GM12873 (cell line): ENCODE measurements at regions not wholly inside any gene's neighbourhood (a gene's known extent, or its start where the extent isn't known, plus 50 kb on each side); places are given as distances from the start of the nearest gene placed in this dataset.

Experiments used
- CTCF ChIP-seq: IDR thresholded peaks from 2 replicates; pipeline ENCODE4 v1.5.1; 2012; ENCODE audit warnings: low read depth, mild to moderate bottlenecking, moderate library complexity, low read length, control low read depth; ENCODE audit not compliant: insufficient read depth; ENCODE audit errors: missing control alignments

GRCh38 chr2:9156483-9156882, 50.1 kb upstream of the ASAP2 start:
- no peak for TF ChIP-seq CTCF

DNA sequence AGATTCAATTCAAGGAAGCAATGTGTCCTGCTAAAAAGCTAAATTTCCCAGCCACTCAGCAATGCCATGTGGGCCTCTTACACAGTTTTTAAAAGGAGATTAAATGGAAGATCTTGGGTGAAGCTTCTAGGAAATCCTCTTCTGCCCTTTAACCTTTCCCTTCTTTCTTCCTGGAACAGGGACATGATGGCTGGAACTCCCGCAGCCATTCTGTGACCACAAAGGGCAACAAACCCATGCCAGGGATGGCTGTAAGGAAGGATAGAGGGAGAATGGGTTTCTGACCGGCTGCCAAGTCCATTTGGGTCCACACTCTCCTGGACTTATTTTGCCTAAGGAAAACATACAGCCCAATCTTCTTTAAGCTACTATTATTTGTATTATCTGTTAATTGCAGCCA, 52.6 kb upstream of the ASAP2 start:
- no peak for TF ChIP-seq CTCF

GRCh38 chr2:9153643-9153980, 53.0 kb upstream of the ASAP2 start:
- no peak for TF ChIP-seq CTCF

GRCh38 chr2:9152975-9153642, 53.5 kb upstream of the ASAP2 start:
- no peak for TF ChIP-seq CTCF

DNA sequence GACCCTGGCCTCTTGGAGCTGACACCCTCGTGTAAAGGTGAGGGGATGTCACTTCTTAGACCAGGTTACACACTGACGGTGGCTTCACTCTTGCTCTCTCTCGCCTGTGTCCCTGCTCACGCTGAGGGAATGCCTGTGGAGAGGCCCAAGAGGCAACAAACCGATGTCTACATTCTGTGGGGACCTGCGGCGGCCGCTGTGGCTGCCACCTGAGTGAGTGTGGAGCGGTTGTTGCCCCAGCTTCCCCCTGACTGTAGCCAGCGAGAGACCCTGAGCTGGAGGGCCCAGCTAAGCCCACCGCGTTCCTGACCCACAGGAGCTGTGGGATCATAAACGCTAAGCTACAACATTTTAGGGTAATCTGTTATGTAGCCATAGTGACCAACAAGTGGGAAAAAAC, 55.7 kb upstream of the ASAP2 start:
- TF ChIP-seq CTCF = no peak

DNA sequence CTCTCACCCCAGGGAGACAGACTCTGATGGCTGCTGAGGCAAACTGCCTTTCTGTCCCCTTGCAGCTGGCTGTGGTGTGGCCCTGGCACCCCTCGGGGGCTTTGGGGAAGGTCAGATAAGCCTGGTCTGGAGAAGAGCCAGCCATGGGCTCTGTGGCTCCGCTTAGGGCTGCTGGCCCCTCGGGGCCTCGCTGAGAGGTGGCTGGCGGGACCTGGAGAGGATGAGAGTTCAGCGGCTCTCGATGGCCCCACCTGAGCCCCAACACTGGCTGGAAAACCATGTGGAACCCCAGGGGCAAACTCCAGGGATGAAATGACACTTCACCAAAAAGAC, 56.1 kb upstream of the ASAP2 start:
- TF ChIP-seq CTCF = no peak

- no peak for TF ChIP-seq CTCF
Measured at GRCh38 chr2:9149726-9150567, 56.7 kb upstream of the ASAP2 start.
